ENCODE measurements at regions not wholly inside any gene's neighbourhood (a gene's known extent, or its start where the extent isn't known, plus 50 kb on each side); places are given as distances from the start of the nearest gene placed in this dataset.

DNA sequence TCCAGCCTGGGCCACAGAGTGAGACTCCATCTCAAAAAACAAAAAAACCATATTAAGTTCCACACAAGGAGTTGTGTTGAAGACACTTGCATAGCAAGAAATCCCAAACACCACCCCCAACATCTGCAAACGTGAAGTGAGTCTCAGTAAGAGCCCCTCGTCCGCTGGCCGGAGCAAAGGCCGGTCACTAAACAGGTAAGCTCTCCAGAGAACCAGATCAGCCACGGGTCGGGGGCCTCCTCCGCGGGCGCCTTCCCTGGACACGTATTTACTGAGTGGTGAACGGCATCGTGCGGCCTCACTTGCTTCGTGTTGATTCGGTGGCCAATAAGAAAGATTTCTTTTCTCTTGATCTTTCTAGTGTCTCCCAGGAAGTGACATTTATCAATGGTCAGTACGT lies 93.6 kb downstream of the MRPL36 start:
- DNase-seq (ENCODE audit: low spot score) = no peak

DNA sequence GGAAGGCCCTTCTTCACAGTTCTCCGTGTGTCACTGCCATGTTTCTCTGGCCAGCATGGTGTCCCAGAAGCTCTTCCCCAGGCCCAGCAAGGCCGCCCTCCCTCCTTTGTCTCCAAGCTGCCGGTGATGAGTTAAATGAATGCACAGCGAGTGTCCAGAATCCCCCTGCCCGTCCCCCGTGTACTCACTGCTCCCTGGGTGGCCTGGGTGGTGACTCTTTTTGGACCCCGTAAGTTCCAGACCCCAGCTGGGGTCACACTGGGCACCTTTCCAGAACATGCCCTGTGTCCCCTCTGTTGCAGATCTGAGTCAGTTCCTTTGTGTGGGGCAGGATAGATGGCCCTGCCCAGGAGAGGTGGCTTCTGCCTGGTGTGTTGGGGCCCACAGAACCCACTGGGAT lies 95.0 kb downstream of the MRPL36 start:
- no peak for DNase-seq (ENCODE audit: low spot score)

DNA sequence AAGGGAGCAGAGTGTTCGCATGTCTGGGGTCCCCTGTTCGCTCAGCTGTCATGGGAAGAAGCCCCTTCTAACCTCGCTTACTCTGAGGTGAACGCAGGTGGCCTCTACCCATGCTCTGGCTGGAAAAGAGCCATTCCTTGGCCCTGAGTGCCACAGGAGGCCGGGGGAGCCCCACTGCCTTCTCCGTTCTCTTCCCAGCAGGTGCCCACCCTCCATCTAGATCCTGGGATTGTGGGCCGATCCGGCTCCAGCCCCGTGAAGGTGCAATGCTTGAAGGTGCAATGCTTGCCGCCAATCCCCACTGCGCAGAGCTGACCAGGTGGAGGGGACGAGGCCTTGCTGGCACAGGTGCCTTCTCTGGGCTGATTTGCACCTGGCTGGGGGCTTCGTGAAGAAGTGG lies 95.4 kb downstream of the MRPL36 start:
- no peak for DNase-seq (ENCODE audit: low spot score)

DNA sequence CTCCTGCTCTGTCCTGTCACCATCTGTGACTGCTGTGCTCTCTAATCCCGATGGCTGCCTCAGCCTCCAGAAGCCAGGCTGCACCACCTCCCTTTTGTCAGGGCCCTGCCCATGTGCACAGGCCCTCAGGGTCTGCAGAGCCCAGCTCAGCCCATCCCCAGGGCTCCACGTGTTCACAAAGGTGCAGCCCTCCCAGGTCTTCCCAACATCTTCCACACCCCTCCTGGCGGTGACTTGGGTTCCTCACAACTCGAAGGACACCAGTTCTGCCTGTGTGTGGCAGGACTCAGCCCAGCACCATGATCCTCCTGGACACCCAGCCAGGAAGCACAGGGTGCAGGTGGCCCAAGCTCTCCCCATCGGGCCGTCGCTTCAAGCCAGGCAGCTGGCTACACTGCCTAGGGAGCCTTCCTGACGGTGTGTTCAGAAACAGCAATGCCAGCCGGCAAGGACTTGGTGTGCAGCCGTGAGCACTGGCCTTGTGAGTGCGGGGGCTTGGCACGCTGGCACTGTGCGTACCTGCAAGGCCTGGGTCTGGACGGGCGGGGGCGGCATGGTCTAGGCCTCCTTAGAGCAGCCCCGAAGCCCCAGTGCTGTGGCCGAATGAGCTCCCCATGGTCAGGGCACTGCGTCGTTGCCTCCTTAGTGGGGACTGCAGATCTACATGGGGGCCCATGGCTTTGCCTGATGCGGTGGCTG lies 96.1 kb downstream of the MRPL36 start:
- no peak for DNase-seq (ENCODE audit: low spot score)

DNA sequence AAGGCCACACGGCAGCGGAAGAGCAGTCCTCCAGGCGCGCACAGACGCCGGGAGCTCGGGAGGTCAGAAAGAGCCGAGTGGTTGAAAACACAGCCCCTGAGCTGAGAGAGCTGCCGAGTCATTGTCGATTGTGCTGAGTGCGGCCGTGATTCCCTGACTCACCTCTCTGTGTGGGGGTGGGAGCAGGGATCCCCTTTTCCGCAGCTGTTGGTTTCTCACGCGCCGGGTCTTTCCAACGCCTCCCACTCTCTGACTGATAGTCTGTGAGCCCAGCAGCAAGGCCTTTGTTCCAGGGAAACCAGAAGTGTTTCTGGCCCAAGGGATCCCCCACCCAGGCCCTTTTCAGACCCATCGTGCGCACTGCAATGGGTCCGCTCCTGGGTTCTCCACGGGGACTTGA lies 97.3 kb downstream of the MRPL36 start:
- DNase-seq (ENCODE audit: low spot score) = no peak

DNA sequence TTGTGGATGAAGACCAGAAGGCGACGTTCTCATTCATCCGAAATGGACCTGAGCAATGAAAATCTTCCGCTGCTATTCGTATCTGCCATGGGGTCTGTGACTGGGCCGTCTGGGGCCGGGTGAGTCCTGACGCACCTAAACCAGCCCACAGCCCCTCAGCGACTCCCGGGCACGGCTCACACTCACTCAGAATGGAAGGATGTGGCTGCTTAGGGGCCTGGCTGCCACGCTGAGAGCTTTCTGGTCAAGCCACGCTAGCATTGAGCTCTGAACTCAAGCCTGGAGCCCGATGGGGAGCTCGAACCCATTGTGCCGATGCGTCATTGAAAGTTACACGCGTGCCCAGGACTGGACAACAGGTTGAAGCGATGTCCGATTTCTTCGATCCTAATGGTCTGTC lies 97.8 kb downstream of the MRPL36 start:
- no peak for DNase-seq (ENCODE audit: low spot score)

DNA sequence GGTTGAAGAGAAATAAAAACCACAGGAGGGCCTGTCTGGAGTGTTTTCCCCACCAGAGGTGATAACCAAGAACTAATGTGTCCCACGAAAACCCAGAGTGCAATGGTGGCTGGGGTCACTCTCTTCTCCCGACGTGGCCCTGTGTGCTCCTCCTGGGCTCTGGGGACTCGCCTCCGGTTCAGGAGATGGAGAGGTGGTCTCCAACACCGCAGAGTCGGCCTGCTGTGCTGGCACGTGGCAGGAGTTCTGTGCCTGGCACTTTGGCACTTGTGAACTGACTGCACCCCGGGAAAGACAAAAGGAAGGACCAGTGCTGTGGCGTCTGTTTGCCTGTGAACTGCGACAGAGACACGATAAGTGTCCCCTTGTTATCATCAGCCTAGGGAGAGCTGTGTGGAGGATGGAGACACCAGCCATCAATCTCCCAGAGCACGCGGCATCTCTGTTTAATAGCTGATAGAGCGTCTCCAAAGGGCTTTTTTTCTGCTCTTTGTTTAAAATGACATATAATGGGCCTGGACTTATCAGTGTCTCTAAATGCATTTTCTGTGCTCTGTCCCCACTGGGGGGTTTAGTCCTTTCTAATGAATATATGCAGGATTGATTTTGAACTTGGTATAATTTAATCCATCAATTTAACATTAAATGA lies 98.3 kb downstream of the MRPL36 start:
- DNase-seq (ENCODE audit: low spot score) = no peak

DNA sequence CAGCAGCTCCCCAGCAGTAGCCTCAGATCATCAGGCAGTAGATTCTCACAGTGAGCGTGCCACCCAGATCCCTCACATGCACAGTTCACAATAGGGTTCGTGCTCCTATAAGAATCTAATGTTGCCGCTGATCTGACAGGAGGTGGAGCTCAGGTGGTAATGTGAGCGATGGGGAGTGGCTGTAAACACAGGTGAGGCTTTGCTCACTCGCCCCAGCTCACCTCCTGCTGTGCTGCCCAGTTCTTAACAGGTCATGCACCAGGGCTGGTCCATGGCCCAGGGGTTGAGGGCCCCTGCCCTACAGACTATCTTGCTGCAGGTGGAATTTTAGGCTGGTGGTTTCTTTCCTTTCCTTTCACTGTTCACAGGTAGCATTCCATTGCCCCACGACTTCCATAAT lies 100.2 kb downstream of the MRPL36 start:
- no peak for DNase-seq (ENCODE audit: low spot score)

DNA sequence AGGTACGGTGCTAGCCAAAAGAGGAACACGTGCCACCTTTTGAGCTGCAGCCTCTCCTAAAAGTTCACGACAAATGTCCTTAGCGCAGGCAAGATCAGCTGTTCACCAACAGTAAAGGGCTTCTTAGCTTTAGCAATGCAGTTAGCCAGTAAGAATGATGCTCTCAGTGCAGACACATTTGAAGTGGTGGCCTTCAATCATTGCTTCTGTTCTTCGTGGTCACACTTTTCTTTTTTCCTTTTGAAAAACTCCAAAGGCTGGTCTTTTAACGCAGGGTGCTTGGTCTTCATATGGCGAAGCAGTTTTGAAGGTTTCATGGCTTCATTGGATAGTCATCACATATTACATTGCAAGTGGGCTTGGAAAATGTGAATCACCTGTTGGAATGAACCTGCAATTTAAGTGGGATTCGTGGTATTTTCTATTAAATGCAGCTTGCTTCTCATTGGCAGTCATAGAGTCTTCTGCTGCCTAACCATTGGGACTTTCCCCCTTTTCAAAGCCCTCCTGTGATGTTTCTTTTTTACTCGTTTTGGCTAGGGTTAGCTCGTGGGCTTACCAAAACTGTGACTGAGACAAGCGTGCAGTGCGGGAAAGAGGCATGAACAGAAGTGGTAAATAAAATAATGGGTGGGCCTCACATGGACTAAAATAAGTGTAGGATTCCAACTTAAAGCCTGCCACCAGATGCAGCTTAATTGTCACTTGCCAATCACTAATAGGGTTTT lies 100.9 kb downstream of the MRPL36 start:
- DNase-seq (ENCODE audit: low spot score) = no peak

GRCh38 chr5:1692381-1692780 lies 107.3 kb downstream of the MRPL36 start:
- DNase-seq (ENCODE audit: low spot score) = no peak

GRCh38 chr5:1687301-1687970 lies 112.2 kb downstream of the MRPL36 start:
- no peak for DNase-seq (ENCODE audit: low spot score)

- no peak for DNase-seq (ENCODE audit: low spot score)
These were observed 113.4 kb downstream of the MRPL36 start for GRCh38 chr5:1686016-1686802.

GRCh38 chr5:1685066-1685465 lies 114.6 kb downstream of the MRPL36 start:
- DNase-seq (ENCODE audit: low spot score) = no peak

DNA sequence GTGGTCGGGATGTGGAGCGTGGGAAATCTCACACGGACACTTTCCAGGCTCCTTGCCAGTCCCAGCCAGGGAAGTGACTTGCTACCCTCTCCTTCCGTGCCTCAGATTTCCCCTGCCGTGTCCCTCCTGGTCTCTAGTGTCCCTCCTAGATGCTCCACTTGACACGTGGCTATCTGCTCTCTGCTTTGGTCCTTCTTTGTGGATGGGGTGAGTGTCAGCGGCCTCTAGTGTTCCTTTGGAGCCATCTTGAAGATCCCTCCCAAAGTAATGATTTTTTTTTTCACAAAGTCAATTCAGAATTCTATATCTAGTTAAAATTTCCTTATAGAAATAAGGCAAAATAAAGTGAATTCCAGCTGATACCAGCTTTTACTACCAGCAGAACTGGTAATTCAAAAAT lies 117.7 kb downstream of the MRPL36 start:
- DNase-seq (ENCODE audit: low spot score) = no peak

- DNase-seq (ENCODE audit: low spot score) = no peak
These were observed 126.5 kb downstream of the MRPL36 start for GRCh38 chr5:1673042-1673677.

DNA sequence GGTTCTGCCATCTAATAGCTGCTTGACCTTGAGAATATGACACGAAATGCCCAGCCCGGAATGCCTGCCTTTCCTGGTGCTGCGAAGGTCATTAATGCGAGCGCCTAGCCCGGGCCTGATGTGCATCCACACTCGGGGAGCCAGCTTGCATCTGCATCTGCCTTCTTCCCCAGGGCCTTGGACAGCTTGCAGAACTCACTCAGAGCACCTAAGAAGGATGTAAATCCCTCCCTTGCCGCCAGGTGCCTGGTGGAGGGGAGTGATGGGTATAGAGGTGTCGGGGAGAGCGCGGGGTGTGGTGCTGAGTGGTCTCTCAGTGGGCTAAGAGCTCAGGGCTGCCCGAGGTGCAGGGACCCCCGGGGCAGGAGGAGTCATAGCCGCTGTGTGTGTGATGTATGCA lies 127.2 kb downstream of the MRPL36 start:
- no peak for DNase-seq (ENCODE audit: low spot score)

DNA sequence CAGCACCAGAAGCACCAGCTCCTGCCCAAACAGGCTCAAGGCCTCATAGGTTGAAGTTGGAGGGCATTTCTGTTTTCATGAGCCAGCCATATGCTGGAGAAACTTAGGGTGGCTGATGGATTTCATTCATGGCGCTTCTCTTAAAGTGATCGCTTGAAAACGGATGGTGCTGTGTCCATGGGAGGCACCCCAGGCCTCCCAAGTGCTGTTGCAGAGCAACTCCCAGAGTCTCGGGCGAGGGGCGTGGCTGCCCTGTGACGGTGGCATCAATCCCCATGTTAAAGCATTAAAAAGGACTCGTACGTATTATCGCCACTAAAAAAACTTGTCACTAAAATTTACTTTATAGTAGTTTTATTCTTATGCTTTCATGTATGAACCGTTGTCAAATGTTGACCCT lies 128.3 kb downstream of the MRPL36 start:
- no peak for DNase-seq (ENCODE audit: low spot score)

DNA sequence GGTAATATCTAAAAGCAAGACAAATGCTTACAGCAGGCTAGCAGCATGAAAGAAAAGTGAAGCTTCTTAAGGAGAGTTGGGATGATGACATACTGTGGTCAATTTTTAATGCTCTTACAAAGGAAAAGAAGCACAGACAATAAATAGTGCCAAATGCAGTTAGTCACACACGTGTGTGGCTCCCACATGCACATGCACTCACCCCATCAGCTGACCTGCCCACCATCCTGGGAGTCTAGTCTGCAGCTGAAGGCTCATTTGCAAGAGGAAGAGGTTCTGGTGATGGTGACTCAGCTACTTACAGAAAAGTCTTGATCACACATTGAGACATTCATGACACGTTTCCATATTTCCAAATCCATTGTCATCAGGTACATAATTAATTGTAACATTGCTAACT lies 129.3 kb downstream of the MRPL36 start:
- no peak for DNase-seq (ENCODE audit: low spot score)

GRCh38 chr5:1669276-1670155 lies 130.1 kb downstream of the MRPL36 start:
- no peak for DNase-seq (ENCODE audit: low spot score)

- DNase-seq (ENCODE audit: low spot score) = no peak
These were observed 131.4 kb downstream of the MRPL36 start for GRCh38 chr5:1668141-1668721.

Measured in ecto neural progenitor cell (in vitro differentiated cells).